GM19397 (cell line): ENCODE measurements at regions not wholly inside any gene's neighbourhood (a gene's known extent, or its start where the extent isn't known, plus 50 kb on each side); places are given as distances from the start of the nearest gene placed in this dataset.

Experiments used
- ATAC-seq: cut with Tn5 transposase; IDR thresholded peaks from one replicate; pipeline ENCODE4 v1.9.1; 2021; ENCODE audit warnings: mild to moderate bottlenecking, moderate library complexity; ENCODE audit not compliant: unreplicated experiment

DNA sequence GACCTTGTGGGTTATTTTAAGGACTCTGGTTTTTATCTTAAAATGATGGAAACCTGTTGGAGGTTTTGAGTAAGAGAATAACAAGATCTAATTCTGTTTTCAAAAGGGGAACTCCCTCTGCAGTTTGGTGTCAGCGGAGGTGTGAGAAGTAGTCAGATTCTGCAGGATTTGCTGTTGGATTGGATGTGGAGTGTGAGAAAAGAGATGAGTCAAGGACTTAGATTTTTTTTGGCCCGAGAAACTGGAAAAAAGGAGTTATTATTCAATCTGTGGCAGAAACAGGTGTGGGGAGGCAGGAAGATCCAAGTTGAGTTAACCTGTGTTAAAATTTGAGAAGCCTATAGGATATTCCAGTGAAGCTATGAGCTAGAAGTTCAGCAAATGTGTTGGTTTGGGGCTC, 337.2 kb upstream of the FANCL start:
- ATAC-seq, result no peak

DNA sequence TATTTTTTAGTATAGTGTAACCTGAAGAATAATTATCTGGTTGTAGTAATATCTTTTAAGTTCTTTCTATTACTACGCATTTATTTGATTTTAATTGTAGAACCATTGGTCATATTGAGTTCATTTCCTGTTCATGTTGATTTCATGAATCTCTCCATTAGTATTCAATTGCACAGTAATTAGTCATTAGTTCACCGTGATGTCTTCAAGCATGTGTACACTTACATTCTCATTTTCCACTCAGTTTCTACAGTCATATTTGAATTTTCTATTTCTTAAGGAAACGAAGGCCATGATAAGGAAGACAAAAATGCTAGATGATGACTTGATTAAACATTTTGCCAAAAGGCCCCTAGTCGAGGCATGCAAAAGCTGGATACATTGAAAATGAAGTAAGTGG, 333.7 kb upstream of the FANCL start:
- no peak for ATAC-seq

DNA sequence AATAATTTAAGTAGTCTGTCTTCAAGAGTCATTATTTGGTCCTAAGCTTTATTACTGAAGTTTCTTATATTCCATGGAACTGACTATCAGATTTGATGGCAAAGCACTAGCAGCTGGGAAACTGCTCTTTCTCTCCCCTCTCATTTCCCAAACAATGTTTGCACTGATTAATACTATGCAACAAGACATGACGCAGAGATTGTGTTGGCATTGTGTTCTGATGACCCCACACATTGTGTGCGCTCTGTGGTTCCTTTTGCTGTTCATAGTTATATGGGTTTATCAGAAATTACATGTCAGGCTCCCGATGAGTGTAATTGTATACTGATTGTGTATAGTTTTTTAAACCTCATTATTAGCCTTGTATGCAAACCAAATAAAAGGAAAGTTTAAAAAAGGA, 331.6 kb upstream of the FANCL start:
- no peak for ATAC-seq

DNA sequence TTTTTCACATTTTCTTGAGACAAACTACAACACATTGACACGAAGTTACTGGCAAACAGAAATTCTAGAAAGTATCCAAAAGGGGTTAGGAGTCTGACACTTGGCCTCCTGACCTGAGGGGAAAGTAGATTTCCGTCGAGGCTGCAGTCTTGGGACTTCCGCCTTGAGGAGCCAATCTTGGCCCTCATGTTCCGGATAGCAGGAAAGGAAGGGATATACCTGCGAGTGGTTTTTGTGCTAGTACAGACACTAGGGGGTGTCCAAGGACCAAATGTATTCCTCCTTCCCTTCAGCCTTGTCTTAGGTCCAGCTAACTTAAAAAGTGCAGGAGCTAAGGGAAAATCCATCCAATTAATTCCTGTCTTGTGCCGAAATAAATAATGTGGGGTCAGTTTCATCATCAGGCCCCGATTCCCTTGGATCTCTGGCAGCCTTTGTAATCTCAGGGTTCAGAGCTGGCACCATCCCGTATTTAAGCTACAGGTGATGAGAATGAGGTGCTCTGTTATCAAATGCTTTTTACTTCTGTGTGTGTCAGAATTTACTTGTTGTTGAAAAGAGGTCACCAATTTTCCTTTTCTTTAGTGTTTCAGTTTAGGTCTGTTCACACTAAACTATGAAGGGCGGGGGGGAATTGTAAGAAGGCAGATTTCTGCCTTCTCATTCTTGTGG, 330.2 kb upstream of the FANCL start:
- peak; percentile 91 for ATAC-seq

DNA sequence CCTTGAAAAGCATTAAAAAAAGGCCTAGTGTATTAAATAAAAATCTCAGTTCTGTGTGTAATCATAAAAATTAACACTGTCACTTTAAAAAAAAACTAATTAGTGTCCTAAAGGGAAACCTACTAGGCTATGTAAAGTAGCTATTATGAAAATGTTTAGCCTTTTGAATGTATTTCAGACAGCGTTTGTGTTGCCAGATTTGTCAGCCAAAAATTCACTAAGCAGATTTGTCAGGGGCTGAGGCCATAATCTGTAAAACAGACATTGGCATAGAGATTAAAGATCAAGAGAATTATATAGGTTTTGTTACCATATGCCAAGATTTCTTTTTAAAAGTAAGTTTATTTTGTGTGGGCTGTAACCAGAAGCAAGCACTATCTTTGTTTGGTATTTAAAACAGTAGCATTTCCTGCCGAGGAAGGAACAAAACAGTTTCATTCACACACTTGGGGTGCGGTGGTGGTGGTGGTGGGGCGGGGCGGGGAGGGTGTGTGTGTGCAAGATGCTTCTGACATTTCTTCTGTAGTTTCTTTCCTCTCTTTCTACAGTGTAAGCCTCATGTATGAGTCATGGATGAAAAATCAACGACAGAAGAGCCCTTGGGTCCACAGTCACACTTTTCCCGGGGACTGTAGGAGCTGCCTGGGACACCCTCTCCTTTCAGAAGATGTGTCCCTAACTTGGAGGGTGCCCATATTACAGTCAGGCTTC, 328.5 kb upstream of the FANCL start:
- no peak for ATAC-seq

DNA sequence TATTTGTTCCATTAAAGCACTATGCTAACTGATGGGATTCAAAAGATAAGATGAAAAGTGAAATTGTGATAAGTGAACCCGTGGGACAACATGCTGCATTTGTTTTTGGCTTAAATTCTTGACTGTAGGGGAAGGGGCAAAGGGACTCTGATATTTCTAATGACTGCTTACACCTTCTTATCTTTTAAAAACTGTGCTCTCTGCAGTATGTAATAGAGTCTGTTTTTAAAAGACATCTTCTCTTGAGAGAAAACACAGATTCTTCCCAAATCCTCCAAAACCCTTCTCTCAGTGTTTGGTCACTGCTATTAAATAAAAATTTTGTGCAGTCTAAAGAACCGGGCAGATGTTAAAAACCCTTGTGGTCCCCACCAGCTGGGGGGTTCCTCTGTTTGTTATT, 327.8 kb upstream of the FANCL start:
- no peak for ATAC-seq

DNA sequence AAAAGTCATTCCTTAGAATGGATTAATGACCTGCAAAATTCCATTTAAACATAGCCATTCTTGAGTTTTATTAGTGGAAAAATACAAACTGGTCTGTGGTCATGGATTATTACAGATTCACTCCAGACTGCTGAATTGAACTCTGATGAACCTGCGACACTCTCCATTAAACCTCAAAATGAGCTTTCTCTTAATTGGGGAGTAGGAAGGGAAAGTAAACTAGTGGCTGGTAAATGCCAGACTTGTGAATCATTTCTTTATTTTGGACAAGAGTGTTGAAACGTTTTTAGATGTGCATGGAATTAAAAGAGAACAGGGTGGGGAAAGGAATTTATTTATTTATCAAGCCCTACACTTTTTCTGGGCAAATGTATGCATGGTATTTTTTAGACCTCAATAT, 321.2 kb upstream of the FANCL start:
- ATAC-seq, result no peak

DNA sequence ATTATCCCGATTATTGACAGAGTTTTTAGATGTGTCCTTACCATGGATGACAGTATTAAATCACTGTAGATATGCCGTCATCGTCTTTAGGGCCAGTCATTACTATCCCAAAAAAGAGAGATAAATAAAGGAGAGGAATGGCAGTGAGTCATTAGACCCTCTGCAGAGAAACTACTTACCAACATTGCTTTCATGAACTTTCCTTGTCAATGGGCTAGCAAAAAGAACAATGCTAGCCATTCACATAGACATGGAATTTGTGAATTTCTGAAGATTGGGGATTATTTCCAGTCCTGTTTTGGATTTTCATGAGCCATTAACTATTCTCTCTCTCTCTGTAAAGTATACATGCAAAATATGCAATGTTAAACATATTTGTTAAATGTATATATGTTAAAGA, 319.4 kb upstream of the FANCL start:
- ATAC-seq, result no peak

DNA sequence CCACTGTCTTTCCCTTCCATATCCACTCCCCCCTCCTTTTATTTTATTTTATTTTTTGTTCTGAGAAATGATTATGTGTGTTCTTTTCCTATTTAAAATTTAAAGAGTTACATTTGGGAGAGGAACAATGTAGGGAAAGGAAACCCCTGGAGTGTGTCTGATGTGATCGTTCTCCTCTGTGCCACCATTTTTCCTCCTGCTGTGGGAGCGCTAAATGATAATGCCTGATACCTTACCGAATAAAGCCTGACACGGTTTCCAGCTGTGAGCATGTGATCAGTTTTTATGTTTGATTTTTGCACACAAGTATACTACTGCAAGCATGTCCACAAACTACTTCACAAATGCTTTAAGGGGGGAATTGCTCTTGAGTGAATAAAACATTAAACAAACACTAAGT, 317.8 kb upstream of the FANCL start:
- no peak for ATAC-seq

DNA sequence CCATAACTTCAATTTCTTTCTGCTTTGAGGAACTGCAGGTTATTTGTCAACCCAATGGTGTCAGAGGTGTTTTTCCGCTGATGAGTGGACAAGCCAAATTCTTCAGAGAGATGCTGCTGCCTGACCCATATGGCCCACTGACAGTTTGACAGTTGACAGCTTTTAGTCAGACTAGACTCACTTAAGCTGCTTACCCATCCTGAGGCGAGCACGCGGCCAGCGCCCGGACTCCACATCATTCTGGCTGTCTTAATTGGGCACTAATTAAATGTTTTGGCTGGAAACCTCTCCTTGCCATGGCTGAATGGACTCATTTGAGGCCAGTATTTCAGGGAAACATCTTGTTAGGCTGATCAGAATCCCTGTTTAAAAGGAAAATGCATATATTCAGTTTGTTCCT, 316.1 kb upstream of the FANCL start:
- ATAC-seq, result no peak

DNA sequence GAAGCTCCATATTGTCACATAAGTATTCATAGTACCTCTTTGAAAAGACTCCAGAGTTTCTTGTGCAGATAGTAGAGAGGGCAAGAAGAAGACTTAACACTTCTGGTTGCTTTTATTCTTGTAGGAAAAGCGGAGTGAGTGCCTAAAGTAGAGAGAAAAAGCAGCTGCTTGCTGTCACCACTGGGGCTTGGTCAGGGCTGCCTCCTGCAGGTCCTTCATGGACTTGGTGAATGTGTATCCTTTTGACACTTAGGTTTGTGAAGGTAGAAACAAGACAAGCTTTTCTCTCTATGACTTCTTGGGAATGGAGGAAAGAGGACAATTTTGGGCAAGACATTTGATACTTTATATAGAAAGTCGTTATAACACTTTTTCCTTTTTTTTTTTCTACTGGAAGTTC, 312.8 kb upstream of the FANCL start:
- no peak for ATAC-seq

DNA sequence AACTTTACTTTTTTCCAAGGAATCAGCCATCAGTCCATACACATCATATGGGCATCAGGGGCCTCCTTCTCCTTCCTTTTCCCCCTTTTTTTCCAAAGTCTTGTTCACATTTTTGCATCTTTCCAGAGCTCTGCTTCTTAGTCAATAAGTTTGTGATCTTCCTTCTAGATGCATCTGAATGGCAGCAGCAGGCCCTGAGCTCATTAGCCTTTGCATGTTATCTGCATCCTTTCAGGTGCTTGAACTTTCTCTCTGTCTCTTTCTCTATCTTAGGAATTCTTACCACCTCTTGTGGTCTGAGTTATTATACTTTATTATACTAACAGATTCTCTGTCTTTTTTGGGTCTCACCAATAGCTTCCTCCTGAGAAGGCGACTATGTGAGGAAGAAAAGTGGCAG, 312.4 kb upstream of the FANCL start:
- no peak for ATAC-seq

DNA sequence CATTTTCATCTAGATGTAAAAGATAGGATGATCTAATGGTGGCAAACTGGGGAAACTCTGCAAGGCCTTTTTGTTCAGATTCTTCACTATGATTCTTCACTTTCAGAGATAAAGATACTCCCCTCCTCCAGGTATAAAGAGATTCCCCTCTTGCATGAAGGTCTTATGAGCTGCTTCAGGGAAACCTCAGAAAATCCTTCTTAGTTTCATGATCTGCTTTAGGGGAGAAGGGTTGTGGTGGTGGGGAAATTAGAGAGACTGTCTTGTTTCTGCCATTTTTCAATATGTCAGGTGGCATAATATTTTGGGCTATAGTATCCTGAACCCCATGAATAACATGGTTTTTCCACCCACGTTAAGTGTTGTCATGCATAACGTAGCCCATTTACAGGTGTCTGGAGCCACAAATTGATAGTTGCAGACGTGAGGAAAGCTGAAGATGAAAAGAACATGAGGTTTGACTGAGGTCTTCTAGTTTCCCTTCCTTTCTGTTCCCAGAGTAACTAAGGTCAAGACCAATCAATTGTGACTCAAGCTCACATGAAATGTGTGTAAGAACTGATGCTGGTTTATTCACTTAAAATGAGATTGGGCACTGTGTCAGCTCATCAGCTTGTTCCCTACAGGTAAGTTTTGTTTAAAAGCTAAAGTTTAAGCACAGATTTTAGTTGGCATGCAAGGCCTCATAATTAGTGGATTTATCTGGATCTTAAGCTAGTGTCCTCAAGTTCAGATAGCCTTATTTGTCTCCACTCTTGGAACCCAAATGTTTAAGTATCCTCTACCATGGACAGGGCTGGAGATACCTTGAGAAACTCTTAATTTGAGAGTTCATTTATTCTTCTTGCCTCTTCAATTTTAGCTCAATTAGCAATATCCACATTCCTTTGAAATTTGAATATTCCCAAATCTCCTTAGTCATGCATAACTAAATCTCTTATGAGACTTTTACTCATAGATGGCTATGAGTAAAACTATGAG, 304.5 kb upstream of the FANCL start:
- ATAC-seq, result no peak

DNA sequence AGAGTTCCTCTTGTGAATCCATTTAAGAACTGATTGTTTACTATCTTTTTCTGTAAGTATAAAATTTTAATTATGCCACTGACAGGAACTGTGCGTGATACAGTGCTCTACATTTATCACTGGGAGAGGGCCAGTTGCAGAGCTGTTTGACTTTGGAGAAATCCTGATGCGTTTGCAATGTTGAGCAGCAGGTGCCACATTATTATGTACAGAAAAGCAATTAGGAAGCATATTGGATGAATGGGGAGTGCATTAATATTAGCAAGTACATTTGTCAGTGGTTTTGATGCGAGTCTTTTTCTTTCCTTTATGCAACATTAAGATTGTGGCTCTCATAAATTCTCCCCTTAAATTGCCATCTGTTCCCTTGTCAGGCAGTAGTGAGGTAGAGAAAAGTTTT, 302.3 kb upstream of the FANCL start:
- no peak for ATAC-seq

DNA sequence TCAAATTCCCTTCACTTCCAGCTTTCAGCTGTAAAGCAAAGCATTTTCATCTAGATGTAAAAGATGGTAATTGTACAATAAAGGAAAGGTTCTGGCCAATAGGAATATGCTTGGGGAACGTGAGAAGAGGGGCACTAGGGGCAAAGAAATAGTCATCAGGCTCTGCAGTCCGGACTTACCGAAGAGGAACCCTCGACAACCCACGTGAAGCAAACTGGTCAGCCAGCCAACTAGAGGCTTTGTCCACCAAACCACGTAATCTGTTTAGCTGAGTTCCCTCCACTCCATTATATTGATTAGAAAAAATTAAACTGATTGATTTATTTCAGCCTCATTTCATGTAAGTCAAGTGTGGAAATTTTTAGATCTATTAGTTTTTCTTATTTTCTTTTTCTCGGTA, 300.4 kb upstream of the FANCL start:
- ATAC-seq, result no peak

DNA sequence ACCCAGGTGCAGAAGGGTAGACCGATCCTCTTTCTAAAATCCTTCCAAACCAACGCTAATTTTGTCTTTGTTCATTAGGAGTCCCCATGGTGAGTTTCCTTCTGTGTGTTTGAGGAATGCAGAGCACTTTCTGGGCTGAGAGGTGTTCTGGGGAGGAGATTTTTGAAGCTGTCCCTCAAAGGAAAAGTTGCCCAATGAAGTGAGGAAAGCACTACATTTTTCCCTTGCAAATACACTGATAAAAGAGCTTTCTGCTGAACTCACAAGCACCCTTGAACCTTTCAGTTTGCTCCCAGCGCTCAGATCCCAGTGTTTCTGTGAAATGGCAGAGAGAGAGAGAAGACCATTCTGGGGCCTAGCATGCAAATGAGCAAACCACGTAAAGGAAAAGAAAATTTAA, 299.6 kb upstream of the FANCL start:
- no peak for ATAC-seq

DNA sequence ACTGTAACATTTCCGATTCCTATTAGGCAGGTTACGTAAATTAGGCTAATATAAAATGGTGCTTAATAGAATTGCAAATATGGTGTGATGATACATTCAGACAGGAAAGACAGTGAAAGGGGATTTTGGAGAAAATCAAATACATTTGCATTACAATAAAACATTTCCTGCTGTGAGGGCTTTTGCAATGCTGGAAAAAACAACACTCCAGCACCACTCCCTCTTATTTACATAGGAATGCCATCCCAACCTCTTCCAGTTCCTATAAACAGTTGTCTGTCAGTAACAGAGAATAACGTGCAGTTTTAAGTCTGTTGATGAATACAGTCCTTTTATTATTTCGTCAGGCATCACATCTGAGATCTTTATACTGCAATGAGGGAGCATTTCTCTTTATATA, 298.8 kb upstream of the FANCL start:
- no peak for ATAC-seq

DNA sequence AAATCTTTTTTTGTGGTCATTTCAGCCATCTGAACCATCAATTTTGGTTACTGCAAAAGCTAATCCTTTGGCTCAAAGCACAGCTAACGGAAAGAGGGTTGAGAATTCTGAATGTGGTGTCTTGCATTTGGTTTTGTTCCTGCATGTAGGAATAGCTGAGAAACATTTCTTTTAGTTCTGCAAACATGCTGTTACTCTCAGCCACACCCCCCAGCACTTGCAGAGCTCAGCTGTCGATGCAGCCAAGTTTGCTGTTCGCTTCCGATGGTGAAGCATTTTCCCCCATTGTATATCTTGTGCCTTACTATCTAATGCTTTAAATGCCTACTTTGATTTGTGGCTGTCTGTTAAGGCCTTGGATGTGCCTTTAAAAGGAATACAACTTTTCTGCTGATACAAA, 294.9 kb upstream of the FANCL start:
- ATAC-seq, result no peak

DNA sequence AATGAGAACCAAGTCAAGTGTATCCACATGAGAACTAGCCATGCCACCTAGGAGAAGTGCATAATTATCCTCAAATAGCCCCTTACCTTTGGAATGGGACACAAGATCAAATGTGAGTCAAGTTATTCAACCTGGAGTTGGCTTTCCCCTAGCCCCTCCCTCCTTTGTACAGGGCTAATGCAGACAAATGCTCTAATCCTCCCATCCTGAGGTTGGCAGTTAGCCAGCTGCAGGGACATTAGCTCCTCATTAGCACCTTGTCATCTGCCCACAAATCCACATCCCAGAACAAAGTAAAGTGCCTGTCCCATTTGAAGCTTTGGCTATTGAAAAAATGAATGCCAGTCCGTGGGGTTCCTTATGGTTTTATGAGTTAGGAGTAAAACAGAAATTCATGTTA, 294.1 kb upstream of the FANCL start:
- no peak for ATAC-seq

DNA sequence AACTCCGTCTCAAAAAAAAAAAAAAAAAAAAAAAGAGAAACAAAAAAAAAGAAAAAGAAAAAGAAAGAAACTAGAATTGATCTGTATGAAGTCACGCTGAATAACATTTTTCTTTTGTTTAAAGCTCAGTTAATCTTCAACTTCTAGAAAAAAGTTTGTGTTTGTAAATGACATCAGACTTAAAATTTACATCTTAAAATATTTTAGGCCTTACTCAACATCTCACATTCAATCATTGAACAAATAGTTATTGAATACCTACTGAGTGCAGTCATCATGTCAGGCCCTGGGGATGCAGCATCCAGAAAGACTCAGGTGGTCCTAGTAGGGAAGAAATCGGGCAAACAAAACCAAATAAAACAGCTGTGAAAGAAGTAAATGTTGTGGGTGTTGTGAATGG, 292.3 kb upstream of the FANCL start:
- ATAC-seq, result no peak

DNA sequence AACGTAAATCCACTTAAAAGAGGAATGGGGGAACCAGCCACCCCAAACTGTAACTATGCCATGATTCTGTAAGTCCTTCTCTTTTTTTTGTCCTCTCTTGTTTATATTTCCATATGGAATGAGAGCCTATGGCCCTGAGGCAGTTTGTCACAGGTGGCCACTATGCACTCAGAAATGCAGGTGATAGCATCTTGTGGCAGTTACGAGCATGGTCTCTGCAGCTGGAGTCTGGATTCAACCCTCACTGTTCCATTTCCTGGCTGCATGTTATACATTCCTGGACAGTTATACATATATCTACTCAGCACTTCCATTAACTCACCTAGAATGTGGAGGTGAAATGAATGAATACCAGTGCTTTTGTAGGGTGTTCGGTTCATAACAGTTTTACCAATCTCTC, 291.5 kb upstream of the FANCL start:
- ATAC-seq, result no peak

DNA sequence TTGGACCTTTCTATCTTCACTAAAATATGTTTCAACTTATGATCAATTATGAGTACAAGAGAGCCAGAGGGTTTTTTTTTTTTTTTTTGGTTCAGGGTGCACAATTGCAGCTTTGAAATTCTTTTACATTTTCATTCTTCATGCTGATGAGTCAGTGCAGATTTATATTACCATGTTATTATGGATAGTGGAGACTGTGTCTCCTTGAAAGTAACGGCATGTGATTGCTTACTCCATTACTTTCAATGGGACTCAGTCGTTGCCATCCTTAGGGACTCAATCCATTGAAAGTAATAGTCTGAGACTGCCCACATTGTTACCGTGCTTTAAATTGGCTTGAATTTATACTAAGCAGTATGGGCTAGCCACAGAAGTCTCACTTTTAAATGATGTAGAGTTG, 286.5 kb upstream of the FANCL start:
- no peak for ATAC-seq
